ENCODE measurements at regions not wholly inside any gene's neighbourhood (a gene's known extent, or its start where the extent isn't known, plus 50 kb on each side); places are given as distances from the start of the nearest gene placed in this dataset.

DNA sequence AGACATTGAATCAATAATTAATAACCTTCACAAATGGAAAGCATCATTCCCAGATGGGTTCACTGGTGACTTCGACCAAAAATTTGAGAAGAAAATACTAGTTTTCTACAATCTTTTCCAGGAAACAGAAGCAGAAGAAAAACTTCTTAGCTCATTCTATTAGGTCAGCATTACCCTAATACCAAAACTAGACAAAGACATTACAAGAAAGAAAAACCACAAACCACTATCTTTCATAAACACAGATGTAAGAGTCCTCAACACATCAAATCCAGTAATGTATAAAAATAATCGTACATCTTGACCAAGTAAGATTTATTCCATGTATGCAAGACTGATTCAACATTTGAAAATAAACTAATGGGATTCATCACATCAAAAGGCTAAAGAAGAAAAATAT, 64.0 kb upstream of the CDK1 start:
- CTCF ChIA-PET (ENCODE audit: low intra/inter-chr PET ratio), result no interaction called here
- POLR2A ChIA-PET, result no interaction called here
- no peak overlapping the region for H2AFZ ChIP-seq (ENCODE audit: low read depth, low read length)
- in situ Hi-C loops (cut with MboI), result no loop called here
- H3K27ac ChIP-seq (ENCODE audit: extremely low read depth, low read depth, low read length), result no peak overlapping the region
- DNase-seq (ENCODE audit: extremely low read depth in 1 of 4, low spot score in 3 of 4) (no peak), ATAC-seq (no peak), FAIRE-seq (no peak)
- TF ChIP-seq U2AF1 (optimal IDR thresholded peaks at IDR 0.05; ENCODE audit: low read depth, low read length), result no peak
- no peak for TF ChIP-seq RFX1 (IDR thresholded peaks at IDR 0.05)
- no peak for TF ChIP-seq ETV6 (IDR thresholded peaks at IDR 0.05; ENCODE audit: borderline replicate concordance in 1 of 2, low read depth in 2 of 2, low read length in 1 of 2)
- TF ChIP-seq ETV6 (CRISPR knock-in tag; IDR thresholded peaks at IDR 0.05; ENCODE audit: borderline replicate concordance), result no peak
- TF ChIP-seq, protein P1, sequence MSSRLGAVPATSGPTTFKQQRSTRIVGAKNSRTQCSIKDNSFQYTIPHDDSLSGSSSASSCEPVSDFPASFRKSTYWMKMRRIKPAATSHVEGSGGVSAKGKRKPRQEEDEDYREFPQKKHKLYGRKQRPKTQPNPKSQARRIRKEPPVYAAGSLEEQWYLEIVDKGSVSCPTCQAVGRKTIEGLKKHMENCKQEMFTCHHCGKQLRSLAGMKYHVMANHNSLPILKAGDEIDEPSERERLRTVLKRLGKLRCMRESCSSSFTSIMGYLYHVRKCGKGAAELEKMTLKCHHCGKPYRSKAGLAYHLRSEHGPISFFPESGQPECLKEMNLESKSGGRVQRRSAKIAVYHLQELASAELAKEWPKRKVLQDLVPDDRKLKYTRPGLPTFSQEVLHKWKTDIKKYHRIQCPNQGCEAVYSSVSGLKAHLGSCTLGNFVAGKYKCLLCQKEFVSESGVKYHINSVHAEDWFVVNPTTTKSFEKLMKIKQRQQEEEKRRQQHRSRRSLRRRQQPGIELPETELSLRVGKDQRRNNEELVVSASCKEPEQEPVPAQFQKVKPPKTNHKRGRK (tag; IDR thresholded peaks at IDR 0.05), result no peak
- TF ChIP-seq, protein P2, sequence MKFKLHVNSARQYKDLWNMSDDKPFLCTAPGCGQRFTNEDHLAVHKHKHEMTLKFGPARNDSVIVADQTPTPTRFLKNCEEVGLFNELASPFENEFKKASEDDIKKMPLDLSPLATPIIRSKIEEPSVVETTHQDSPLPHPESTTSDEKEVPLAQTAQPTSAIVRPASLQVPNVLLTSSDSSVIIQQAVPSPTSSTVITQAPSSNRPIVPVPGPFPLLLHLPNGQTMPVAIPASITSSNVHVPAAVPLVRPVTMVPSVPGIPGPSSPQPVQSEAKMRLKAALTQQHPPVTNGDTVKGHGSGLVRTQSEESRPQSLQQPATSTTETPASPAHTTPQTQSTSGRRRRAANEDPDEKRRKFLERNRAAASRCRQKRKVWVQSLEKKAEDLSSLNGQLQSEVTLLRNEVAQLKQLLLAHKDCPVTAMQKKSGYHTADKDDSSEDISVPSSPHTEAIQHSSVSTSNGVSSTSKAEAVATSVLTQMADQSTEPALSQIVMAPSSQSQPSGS (CRISPR knock-in tag; IDR thresholded peaks at IDR 0.05), result no peak
- TF ChIP-seq ZNF695 (CRISPR knock-in tag; IDR thresholded peaks at IDR 0.05), result no peak
- TF ChIP-seq, protein P3, sequence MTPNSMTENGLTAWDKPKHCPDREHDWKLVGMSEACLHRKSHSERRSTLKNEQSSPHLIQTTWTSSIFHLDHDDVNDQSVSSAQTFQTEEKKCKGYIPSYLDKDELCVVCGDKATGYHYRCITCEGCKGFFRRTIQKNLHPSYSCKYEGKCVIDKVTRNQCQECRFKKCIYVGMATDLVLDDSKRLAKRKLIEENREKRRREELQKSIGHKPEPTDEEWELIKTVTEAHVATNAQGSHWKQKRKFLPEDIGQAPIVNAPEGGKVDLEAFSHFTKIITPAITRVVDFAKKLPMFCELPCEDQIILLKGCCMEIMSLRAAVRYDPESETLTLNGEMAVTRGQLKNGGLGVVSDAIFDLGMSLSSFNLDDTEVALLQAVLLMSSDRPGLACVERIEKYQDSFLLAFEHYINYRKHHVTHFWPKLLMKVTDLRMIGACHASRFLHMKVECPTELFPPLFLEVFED (CRISPR knock-in tag; conservative IDR thresholded peaks at IDR 0.05), result no peak
- TF ChIP-seq ZNF253 (CRISPR knock-in tag; conservative IDR thresholded peaks at IDR 0.05), result no peak
- no peak for TF ChIP-seq HMG20A (CRISPR knock-in tag; conservative IDR thresholded peaks at IDR 0.05)
- TF ChIP-seq TARDBP (IDR thresholded peaks at IDR 0.05), result no peak
- TF ChIP-seq ZFX (CRISPR knock-in tag; IDR thresholded peaks at IDR 0.05), result no peak
- no peak for TF ChIP-seq ARHGAP35 (IDR thresholded peaks at IDR 0.05; ENCODE audit: partially characterized antibody)
- TF ChIP-seq SMARCB1 (IDR thresholded peaks at IDR 0.05; ENCODE audit: insufficient read length, low read depth), result no peak
- TF ChIP-seq, protein P4, sequence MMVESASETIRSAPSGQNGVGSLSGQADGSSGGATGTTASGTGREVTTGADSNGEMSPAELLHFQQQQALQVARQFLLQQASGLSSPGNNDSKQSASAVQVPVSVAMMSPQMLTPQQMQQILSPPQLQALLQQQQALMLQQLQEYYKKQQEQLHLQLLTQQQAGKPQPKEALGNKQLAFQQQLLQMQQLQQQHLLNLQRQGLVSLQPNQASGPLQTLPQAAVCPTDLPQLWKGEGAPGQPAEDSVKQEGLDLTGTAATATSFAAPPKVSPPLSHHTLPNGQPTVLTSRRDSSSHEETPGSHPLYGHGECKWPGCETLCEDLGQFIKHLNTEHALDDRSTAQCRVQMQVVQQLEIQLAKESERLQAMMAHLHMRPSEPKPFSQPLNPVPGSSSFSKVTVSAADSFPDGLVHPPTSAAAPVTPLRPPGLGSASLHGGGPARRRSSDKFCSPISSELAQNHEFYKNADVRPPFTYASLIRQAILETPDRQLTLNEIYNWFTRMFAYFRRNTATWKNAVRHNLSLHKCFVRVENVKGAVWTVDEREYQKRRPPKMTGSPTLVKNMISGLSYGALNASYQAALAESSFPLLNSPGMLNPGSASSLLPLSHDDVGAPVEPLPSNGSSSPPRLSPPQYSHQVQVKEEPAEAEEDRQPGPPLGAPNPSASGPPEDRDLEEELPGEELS (CRISPR knock-in tag; IDR thresholded peaks at IDR 0.05; ENCODE audit: borderline replicate concordance), result no peak
- no peak overlapping the region for H3K9ac ChIP-seq (ENCODE audit: insufficient read depth in 1 of 2, low read depth in 2 of 2, low read length in 2 of 2)
- no peaks in the 10 kb centered on the region for H4K20me1 ChIP-seq (replicated peaks; ENCODE audit: control insufficient read depth, insufficient read depth, low read length)
- H3K79me2 ChIP-seq (ENCODE audit: control insufficient read depth, insufficient read depth, low read length), result no peaks in the 10 kb centered on the region
- no peaks in the 10 kb centered on the region for H3K27me3 ChIP-seq (ENCODE audit: control insufficient read depth in 2 of 2, insufficient read depth in 2 of 2, low read length in 2 of 2)
- no peaks in the 10 kb centered on the region for H3K4me1 ChIP-seq (replicated peaks in 1 of 2; ENCODE audit: control insufficient read depth in 2 of 2, insufficient read depth in 2 of 2, low read length in 2 of 2)
- H3K4me3 ChIP-seq, result no peak overlapping the region
- no peaks in the 10 kb centered on the region for H3K36me3 ChIP-seq (ENCODE audit: control insufficient read depth, insufficient read depth, low read length)
- H3K9me1 ChIP-seq (ENCODE audit: control insufficient read depth, insufficient read depth, low read length), result no peaks in the 10 kb centered on the region
- H3K4me2 ChIP-seq (ENCODE audit: insufficient read depth, low read length), result no peak overlapping the region
- H3K9me3 ChIP-seq (replicated peaks; ENCODE audit: control insufficient read depth, insufficient read depth, low read depth, low read length), result no peaks in the 10 kb centered on the region
- 2% methylated on average over 2 of the region's 2 CpGs for WGBS (ENCODE audit: insufficient coverage, low coverage, missing lambda C conversion rate)
- intact Hi-C loops (cut with micrococcal nuclease), result no loop called here
- no TSS peak for BruUV-seq (replicated peaks)
